ENCODE measurements at regions not wholly inside any gene's neighbourhood (a gene's known extent, or its start where the extent isn't known, plus 50 kb on each side); places are given as distances from the start of the nearest gene placed in this dataset.

DNA sequence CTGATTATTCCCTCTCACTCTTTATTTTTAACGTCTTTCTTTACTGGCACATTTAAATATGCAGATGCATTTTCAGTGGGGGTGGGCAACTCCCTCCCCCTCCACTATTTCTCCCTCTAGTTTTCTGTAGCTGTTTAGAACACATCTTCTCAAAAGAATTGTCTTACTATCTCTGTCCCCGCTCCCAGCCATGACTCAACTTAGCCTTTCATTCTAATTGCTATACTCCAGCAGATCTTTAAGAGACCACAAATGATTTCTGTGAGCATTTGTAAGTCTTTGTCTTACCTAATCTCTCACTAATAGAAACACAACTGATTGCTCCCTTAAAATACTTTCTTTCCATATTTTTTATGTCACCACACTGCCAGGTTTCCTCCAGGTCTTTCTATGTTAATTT, 350.9 kb downstream of the SPRY2 start:
- intact Hi-C loops (cut with DNase I) = no loop called here
- H3K9me3 ChIP-seq = no peaks in the 10 kb centered on the region
- no peak for DNase-seq (ENCODE audit: extremely low spot score)
- no peak overlapping the region for H3K27ac ChIP-seq (replicated peaks in 1 of 4)
- no peaks in the 10 kb centered on the region for H3K36me3 ChIP-seq
- H3K4me1 ChIP-seq = no peaks in the 10 kb centered on the region
- H3K4me3 ChIP-seq = no peak overlapping the region
- TF ChIP-seq, protein P1, sequence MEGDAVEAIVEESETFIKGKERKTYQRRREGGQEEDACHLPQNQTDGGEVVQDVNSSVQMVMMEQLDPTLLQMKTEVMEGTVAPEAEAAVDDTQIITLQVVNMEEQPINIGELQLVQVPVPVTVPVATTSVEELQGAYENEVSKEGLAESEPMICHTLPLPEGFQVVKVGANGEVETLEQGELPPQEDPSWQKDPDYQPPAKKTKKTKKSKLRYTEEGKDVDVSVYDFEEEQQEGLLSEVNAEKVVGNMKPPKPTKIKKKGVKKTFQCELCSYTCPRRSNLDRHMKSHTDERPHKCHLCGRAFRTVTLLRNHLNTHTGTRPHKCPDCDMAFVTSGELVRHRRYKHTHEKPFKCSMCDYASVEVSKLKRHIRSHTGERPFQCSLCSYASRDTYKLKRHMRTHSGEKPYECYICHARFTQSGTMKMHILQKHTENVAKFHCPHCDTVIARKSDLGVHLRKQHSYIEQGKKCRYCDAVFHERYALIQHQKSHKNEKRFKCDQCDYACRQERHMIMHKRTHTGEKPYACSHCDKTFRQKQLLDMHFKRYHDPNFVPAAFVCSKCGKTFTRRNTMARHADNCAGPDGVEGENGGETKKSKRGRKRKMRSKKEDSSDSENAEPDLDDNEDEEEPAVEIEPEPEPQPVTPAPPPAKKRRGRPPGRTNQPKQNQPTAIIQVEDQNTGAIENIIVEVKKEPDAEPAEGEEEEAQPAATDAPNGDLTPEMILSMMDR (IDR thresholded peaks at IDR 0.05) = no peak
- no peak for TF ChIP-seq POLR2AphosphoS5 (IDR thresholded peaks at IDR 0.05)
- no peak for TF ChIP-seq EP300 (IDR thresholded peaks at IDR 0.05)
- 78% methylated on average over 2 of the region's 2 CpGs for WGBS
- no peaks in the 10 kb centered on the region for H3K27me3 ChIP-seq

DNA sequence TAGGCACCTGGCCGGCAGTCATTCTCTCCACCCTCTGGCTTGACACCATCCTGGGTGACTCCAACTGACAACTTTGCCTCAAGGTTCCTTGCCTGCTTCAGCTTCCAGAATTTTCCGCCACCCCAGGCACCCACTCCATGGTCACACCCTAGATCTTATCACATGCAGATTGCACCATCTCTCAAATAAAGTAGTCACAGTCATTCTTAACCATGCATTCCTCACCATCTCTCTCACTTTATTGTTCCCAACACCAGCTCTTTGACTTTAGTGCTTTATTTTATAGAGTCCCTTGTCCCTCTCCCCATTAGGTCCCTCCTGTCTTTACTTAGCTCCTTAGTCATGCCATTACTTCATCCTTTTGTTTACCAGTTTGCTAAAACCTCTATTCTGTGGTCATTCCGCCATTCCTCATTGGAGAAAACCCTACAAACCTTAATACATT, 351.7 kb downstream of the SPRY2 start:
- no peak for TF ChIP-seq EP300 (IDR thresholded peaks at IDR 0.05)
- TF ChIP-seq POLR2A (IDR thresholded peaks at IDR 0.05; ENCODE audit: low read depth) = no peak
- TF ChIP-seq, protein P1 (IDR thresholded peaks at IDR 0.05) = no peak
- TF ChIP-seq POLR2AphosphoS5 (IDR thresholded peaks at IDR 0.05) = no peak
- Histone ChIP-seq H3K9me3 (no peaks in the 10 kb centered on the region), H3K4me1 (no peaks in the 10 kb centered on the region), H3K27ac (replicated peaks in 1 of 4) (no peak overlapping the region), H3K27me3 (no peaks in the 10 kb centered on the region), H3K4me3 (no peak overlapping the region), H3K36me3 (no peaks in the 10 kb centered on the region)
- no peak for DNase-seq (ENCODE audit: extremely low spot score)
- 96% methylated on average over 3 of the region's 3 CpGs for WGBS
- intact Hi-C loops (cut with DNase I) = no loop called here

DNA sequence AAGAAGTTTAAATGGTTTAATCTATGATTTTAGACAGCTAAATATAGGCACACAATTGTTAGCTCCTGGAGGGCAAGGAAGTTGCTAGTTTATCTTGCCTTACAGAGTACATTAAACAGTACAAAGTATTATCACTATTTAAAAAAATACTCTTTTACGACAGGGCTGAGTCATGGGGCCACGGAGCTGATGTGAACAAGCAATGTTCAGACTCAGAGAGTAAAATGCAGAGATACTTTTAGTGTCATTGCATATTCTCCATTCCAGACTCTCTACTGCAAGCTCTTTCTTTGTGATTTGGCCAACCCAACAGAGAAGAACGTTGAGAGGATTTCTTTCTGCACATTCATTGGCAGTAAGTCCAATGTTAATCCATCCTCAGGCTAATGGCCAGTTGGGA, 352.4 kb downstream of the SPRY2 start:
- DNase-seq (ENCODE audit: extremely low spot score) = no peak
- Histone ChIP-seq H3K9me3 (no peaks in the 10 kb centered on the region), H3K27ac (replicated peaks in 1 of 4) (no peak overlapping the region), H3K36me3 (no peaks in the 10 kb centered on the region), H3K4me1 (no peaks in the 10 kb centered on the region), H3K27me3 (no peaks in the 10 kb centered on the region), H3K4me3 (no peak overlapping the region)
- TF ChIP-seq, protein P1 (IDR thresholded peaks at IDR 0.05) = no peak
- TF ChIP-seq EP300 (IDR thresholded peaks at IDR 0.05) (no peak), POLR2A (IDR thresholded peaks at IDR 0.05; ENCODE audit: low read depth) (no peak), POLR2AphosphoS5 (IDR thresholded peaks at IDR 0.05) (no peak)
- intact Hi-C loops (cut with DNase I) = no loop called here
- WGBS = 71% methylated on average over 3 of the region's 3 CpGs

DNA sequence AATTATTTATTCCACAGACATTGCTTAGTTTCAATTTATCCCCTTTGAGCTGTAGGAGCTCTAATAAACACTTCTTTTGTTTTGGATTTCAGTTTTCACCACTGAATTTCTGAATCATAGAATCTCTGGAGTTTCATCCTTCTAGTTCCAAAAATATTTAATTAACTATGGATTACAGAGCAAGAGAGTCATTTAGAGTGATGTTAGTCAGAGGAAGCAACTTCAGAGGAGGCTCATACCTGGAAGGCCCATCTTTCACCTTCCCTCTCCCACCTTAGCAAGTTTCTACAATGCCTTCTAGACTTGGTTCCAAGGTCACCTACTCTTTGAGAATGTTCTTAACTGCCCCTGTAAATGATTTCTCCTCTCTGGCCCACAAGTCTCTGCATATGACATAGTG, 353.2 kb downstream of the SPRY2 start:
- no peaks in the 10 kb centered on the region for H3K36me3 ChIP-seq
- intact Hi-C loops (cut with DNase I) = no loop called here
- H3K27ac ChIP-seq (replicated peaks in 1 of 4) = no peak overlapping the region
- H3K4me3 ChIP-seq = no peak overlapping the region
- TF ChIP-seq EP300 (IDR thresholded peaks at IDR 0.05) (no peak), POLR2A (IDR thresholded peaks at IDR 0.05; ENCODE audit: low read depth) (no peak), POLR2AphosphoS5 (IDR thresholded peaks at IDR 0.05) (no peak)
- TF ChIP-seq, protein P1 (IDR thresholded peaks at IDR 0.05) = no peak
- H3K4me1 ChIP-seq = no peaks in the 10 kb centered on the region
- DNase-seq (ENCODE audit: extremely low spot score) = no peak
- H3K9me3 ChIP-seq = no peaks in the 10 kb centered on the region
- no peaks in the 10 kb centered on the region for H3K27me3 ChIP-seq

DNA sequence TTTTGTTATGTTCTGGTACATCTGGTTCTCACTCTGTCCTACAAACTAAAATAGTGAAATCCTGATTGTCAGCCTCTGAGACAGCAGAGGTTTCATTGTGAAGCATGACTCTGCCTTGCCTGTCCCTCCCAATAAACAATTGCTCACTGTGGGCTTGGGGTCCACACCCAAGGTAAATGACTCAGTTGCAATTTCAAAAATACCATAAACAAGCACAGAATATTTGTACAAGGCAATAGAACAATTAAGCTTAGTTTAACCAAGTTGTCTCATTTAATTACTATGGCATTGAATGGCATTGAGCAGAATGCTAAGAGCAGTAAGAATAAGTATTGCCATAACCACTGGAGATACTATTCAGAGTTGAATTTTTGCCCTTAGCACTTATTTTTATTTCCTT, 353.6 kb downstream of the SPRY2 start:
- Histone ChIP-seq H3K27me3 (no peaks in the 10 kb centered on the region), H3K9me3 (no peaks in the 10 kb centered on the region), H3K36me3 (no peaks in the 10 kb centered on the region), H3K4me3 (no peak overlapping the region), H3K27ac (replicated peaks in 1 of 4) (no peak overlapping the region), H3K4me1 (no peaks in the 10 kb centered on the region)
- DNase-seq (ENCODE audit: extremely low spot score) = no peak
- TF ChIP-seq POLR2AphosphoS5 (IDR thresholded peaks at IDR 0.05) (no peak), POLR2A (IDR thresholded peaks at IDR 0.05; ENCODE audit: low read depth) (no peak), EP300 (IDR thresholded peaks at IDR 0.05) (no peak)
- TF ChIP-seq, protein P1 (IDR thresholded peaks at IDR 0.05) = no peak
- intact Hi-C loops (cut with DNase I) = no loop called here

Data from esophagus muscularis mucosa (tissue), 4 donors.